Stimulated activated CD8-positive, alpha-beta memory T cell treated with anti-CD3 and anti-CD28 coated beads, Interleukin-12 subunit alpha, Interleukin-12 subunit beta, amount 100 ng/mL, for 24 hours (primary cell): ENCODE measurements at regions not wholly inside any gene's neighbourhood (a gene's known extent, or its start where the extent isn't known, plus 50 kb on each side); places are given as distances from the start of the nearest gene placed in this dataset.

Experiments used
- DNase-seq: peaks from one replicate; pipeline ENCODE4 v3.0.0-alpha.2; 2020; ENCODE audit errors: extremely low read depth

GRCh38 chr6:156648616-156649015, 128.6 kb upstream of the ARID1B start:
- no peak for DNase-seq

- no peak for DNase-seq
Observed at GRCh38 chr6:156647991-156648390, 129.2 kb upstream of the ARID1B start.

- DNase-seq: no peak
Observed at GRCh38 chr6:156647140-156647784, 129.9 kb upstream of the ARID1B start.

GRCh38 chr6:156646496-156646895, 130.7 kb upstream of the ARID1B start:
- no peak for DNase-seq

GRCh38 chr6:156645097-156645496, 132.1 kb upstream of the ARID1B start:
- DNase-seq: no peak

- no peak for DNase-seq
Observed at GRCh38 chr6:156639009-156639721, 138.0 kb upstream of the ARID1B start.

- DNase-seq: no peak
Observed at GRCh38 chr6:156638581-156638980, 138.6 kb upstream of the ARID1B start.

GRCh38 chr6:156634951-156635371, 142.2 kb upstream of the ARID1B start:
- DNase-seq: no peak

- no peak for DNase-seq
Observed at GRCh38 chr6:156634048-156634447, 143.1 kb upstream of the ARID1B start.

- DNase-seq: no peak
Observed at GRCh38 chr6:156633291-156633690, 143.9 kb upstream of the ARID1B start.

- no peak for DNase-seq
Observed at GRCh38 chr6:156630613-156631302, 146.4 kb upstream of the ARID1B start.

GRCh38 chr6:156628805-156629204, 148.4 kb upstream of the ARID1B start:
- DNase-seq: no peak

GRCh38 chr6:156627524-156627923, 149.7 kb upstream of the ARID1B start:
- no peak for DNase-seq

- no peak for DNase-seq
Observed at GRCh38 chr6:156622185-156622584, 155.0 kb upstream of the ARID1B start.

- no peak for DNase-seq
Observed at GRCh38 chr6:156620331-156620730, 156.8 kb upstream of the ARID1B start.

GRCh38 chr6:156618600-156619205, 158.5 kb upstream of the ARID1B start:
- DNase-seq: no peak

- no peak for DNase-seq
Observed at GRCh38 chr6:156617941-156618340, 159.2 kb upstream of the ARID1B start.

GRCh38 chr6:156617376-156617775, 159.8 kb upstream of the ARID1B start:
- DNase-seq: no peak

- no peak for DNase-seq
Observed at GRCh38 chr6:156616495-156616894, 160.7 kb upstream of the ARID1B start.

- no peak for DNase-seq
Observed at GRCh38 chr6:156613996-156614395, 163.2 kb upstream of the ARID1B start.

- no peak for DNase-seq
Observed at GRCh38 chr6:156612361-156612760, 164.8 kb upstream of the ARID1B start.

- no peak for DNase-seq
Observed at GRCh38 chr6:156602066-156602385, 175.2 kb upstream of the ARID1B start.
